ENCODE measurements at regions not wholly inside any gene's neighbourhood (a gene's known extent, or its start where the extent isn't known, plus 50 kb on each side); places are given as distances from the start of the nearest gene placed in this dataset.
A peak's percentile ranks its signal among the peaks of the same experiment; 100 is the strongest.

- TF ChIP-seq, protein P1, sequence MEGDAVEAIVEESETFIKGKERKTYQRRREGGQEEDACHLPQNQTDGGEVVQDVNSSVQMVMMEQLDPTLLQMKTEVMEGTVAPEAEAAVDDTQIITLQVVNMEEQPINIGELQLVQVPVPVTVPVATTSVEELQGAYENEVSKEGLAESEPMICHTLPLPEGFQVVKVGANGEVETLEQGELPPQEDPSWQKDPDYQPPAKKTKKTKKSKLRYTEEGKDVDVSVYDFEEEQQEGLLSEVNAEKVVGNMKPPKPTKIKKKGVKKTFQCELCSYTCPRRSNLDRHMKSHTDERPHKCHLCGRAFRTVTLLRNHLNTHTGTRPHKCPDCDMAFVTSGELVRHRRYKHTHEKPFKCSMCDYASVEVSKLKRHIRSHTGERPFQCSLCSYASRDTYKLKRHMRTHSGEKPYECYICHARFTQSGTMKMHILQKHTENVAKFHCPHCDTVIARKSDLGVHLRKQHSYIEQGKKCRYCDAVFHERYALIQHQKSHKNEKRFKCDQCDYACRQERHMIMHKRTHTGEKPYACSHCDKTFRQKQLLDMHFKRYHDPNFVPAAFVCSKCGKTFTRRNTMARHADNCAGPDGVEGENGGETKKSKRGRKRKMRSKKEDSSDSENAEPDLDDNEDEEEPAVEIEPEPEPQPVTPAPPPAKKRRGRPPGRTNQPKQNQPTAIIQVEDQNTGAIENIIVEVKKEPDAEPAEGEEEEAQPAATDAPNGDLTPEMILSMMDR (IDR thresholded peaks at IDR 0.05) = peak in 1 of 6 experiments; percentile 7
- TF ChIP-seq POLR2A (IDR thresholded peaks at IDR 0.05) = no peak
These were observed 105.0 kb upstream of the DGKB start for GRCh38 chr7:15007507-15007906.

All from thyroid gland (tissue), 4 donors.